CD4-positive, alpha-beta T cell treated with Interferon alpha-2 for 1 hour (primary cell): ENCODE measurements at regions not wholly inside any gene's neighbourhood (a gene's known extent, or its start where the extent isn't known, plus 50 kb on each side); places are given as distances from the start of the nearest gene placed in this dataset.
"Not testable (repeated sequence)": the region's sequence is repeated elsewhere in the genome, so short reads cannot be mapped to it uniquely, and the experiment has no call there.

ENCODE experiments used
- DNase-seq, 2 donors: peaks; one replicate each; pipeline ENCODE4 v3.0.0-alpha.2; 2020 to 2022

GRCh38 chr13:43946281-43946680 is 66.6 kb downstream of the LACC1 start:
- DNase-seq = no peak

GRCh38 chr13:43947897-43948458 is 68.3 kb downstream of the LACC1 start:
- DNase-seq = no peak

- DNase-seq = no peak
These were observed 73.7 kb downstream of the LACC1 start for GRCh38 chr13:43953370-43953769.

- DNase-seq = not testable (repeated sequence)
These were observed 77.3 kb downstream of the LACC1 start for GRCh38 chr13:43956975-43957374.

- no peak for DNase-seq
These were observed 79.6 kb downstream of the LACC1 start for GRCh38 chr13:43959291-43959690.

- DNase-seq = no peak
These were observed 82.2 kb downstream of the LACC1 start for GRCh38 chr13:43961909-43962308.

GRCh38 chr13:43963726-43964125 is 84.0 kb downstream of the LACC1 start:
- DNase-seq = peak in 1 of 2 donors; percentile 12

- DNase-seq = no peak
These were observed 85.2 kb downstream of the LACC1 start for GRCh38 chr13:43964698-43965458.

GRCh38 chr13:43965459-43965845 is 85.7 kb downstream of the LACC1 start:
- DNase-seq = no peak

- DNase-seq = not testable (repeated sequence)
These were observed 88.7 kb downstream of the LACC1 start for GRCh38 chr13:43968251-43968942.

- DNase-seq = not testable (repeated sequence)
These were observed 89.4 kb downstream of the LACC1 start for GRCh38 chr13:43968943-43969690.

GRCh38 chr13:43969919-43970318 is 90.2 kb downstream of the LACC1 start:
- not testable (repeated sequence) for DNase-seq

GRCh38 chr13:43970520-43971242 is 91.0 kb downstream of the LACC1 start:
- DNase-seq = not testable (repeated sequence)

GRCh38 chr13:43971324-43971723 is 91.6 kb downstream of the LACC1 start:
- DNase-seq = not testable (repeated sequence)

- DNase-seq = no peak
These were observed 98.2 kb downstream of the LACC1 start for GRCh38 chr13:43977911-43978310.

- no peak for DNase-seq
These were observed 99.0 kb downstream of the LACC1 start for GRCh38 chr13:43978688-43979087.

GRCh38 chr13:43979492-43979891 is 99.8 kb downstream of the LACC1 start:
- DNase-seq = no peak

- no peak for DNase-seq
These were observed 100.9 kb downstream of the LACC1 start for GRCh38 chr13:43980587-43980986.

GRCh38 chr13:43981091-43981490 is 101.4 kb downstream of the LACC1 start:
- no peak for DNase-seq

- no peak for DNase-seq
These were observed 102.0 kb downstream of the LACC1 start for GRCh38 chr13:43981512-43982301.

- no peak for DNase-seq
These were observed 103.7 kb downstream of the LACC1 start for GRCh38 chr13:43983373-43983772.

GRCh38 chr13:43984292-43984691 is 104.6 kb downstream of the LACC1 start:
- no peak for DNase-seq
